ENCODE measurements at regions not wholly inside any gene's neighbourhood (a gene's known extent, or its start where the extent isn't known, plus 50 kb on each side); places are given as distances from the start of the nearest gene placed in this dataset.
"Not testable (repeated sequence)": the region's sequence is repeated elsewhere in the genome, so short reads cannot be mapped to it uniquely, and the experiment has no call there.

GRCh38 chr14:106327234-106327633 lies 800.9 kb downstream of the TMEM121 start:
- in situ Hi-C loops (cut with HindIII; ENCODE audit: low sequenced_read_pairs): no loop called here
- DNase-seq (ENCODE audit: low spot score): no peak

GRCh38 chr14:106327702-106328353 lies 801.4 kb downstream of the TMEM121 start:
- DNase-seq (ENCODE audit: low spot score); in situ Hi-C loops (cut with HindIII; ENCODE audit: low sequenced_read_pairs): not testable (repeated sequence)

- in situ Hi-C loops (cut with HindIII; ENCODE audit: low sequenced_read_pairs); DNase-seq (ENCODE audit: low spot score): not testable (repeated sequence)
Observed at GRCh38 chr14:106329243-106329642, 802.9 kb downstream of the TMEM121 start.

GRCh38 chr14:106329987-106330774 lies 803.8 kb downstream of the TMEM121 start:
- in situ Hi-C loops (cut with HindIII; ENCODE audit: low sequenced_read_pairs): not testable (repeated sequence)

GRCh38 chr14:106334428-106335109 lies 808.2 kb downstream of the TMEM121 start:
- in situ Hi-C loops (cut with HindIII; ENCODE audit: low sequenced_read_pairs): not testable (repeated sequence)

More at GRCh38 chr14:106329987-106330774, 803.8 kb downstream of the TMEM121 start:
- not testable (repeated sequence) for DNase-seq (ENCODE audit: low spot score)

GRCh38 chr14:106335110-106335429 lies 808.7 kb downstream of the TMEM121 start:
- in situ Hi-C loops (cut with HindIII; ENCODE audit: low sequenced_read_pairs); DNase-seq (ENCODE audit: low spot score): not testable (repeated sequence)

More at GRCh38 chr14:106334428-106335109, 808.2 kb downstream of the TMEM121 start:
- not testable (repeated sequence) for DNase-seq (ENCODE audit: low spot score)

GRCh38 chr14:106338775-106339174 lies 812.4 kb downstream of the TMEM121 start:
- DNase-seq (ENCODE audit: low spot score); in situ Hi-C loops (cut with HindIII; ENCODE audit: low sequenced_read_pairs): not testable (repeated sequence)

- in situ Hi-C loops (cut with HindIII; ENCODE audit: low sequenced_read_pairs); DNase-seq (ENCODE audit: low spot score): not testable (repeated sequence)
Observed at GRCh38 chr14:106340658-106341057, 814.3 kb downstream of the TMEM121 start.

- DNase-seq (ENCODE audit: low spot score); in situ Hi-C loops (cut with HindIII; ENCODE audit: low sequenced_read_pairs): not testable (repeated sequence)
Observed at GRCh38 chr14:106341161-106341560, 814.8 kb downstream of the TMEM121 start.

GRCh38 chr14:106343626-106344025 lies 817.2 kb downstream of the TMEM121 start:
- DNase-seq (ENCODE audit: low spot score): no peak
- in situ Hi-C loops (cut with HindIII; ENCODE audit: low sequenced_read_pairs): no loop called here

GRCh38 chr14:106344065-106344614 lies 817.8 kb downstream of the TMEM121 start:
- DNase-seq (ENCODE audit: low spot score); in situ Hi-C loops (cut with HindIII; ENCODE audit: low sequenced_read_pairs): not testable (repeated sequence)

GRCh38 chr14:106344791-106345479 lies 818.6 kb downstream of the TMEM121 start:
- in situ Hi-C loops (cut with HindIII; ENCODE audit: low sequenced_read_pairs); DNase-seq (ENCODE audit: low spot score): not testable (repeated sequence)

GRCh38 chr14:106346084-106346483 lies 819.7 kb downstream of the TMEM121 start:
- DNase-seq (ENCODE audit: low spot score): no peak
- in situ Hi-C loops (cut with HindIII; ENCODE audit: low sequenced_read_pairs): no loop called here

GRCh38 chr14:106346534-106347290 lies 820.3 kb downstream of the TMEM121 start:
- no peak for DNase-seq (ENCODE audit: low spot score)
- in situ Hi-C loops (cut with HindIII; ENCODE audit: low sequenced_read_pairs): no loop called here

- no peak for DNase-seq (ENCODE audit: low spot score)
- in situ Hi-C loops (cut with HindIII; ENCODE audit: low sequenced_read_pairs): no loop called here
Observed at GRCh38 chr14:106347291-106347778, 821.0 kb downstream of the TMEM121 start.

- in situ Hi-C loops (cut with HindIII; ENCODE audit: low sequenced_read_pairs): no loop called here
Observed at GRCh38 chr14:106347890-106348755, 821.7 kb downstream of the TMEM121 start.

GRCh38 chr14:106348873-106349540 lies 822.6 kb downstream of the TMEM121 start:
- not testable (repeated sequence) for DNase-seq (ENCODE audit: low spot score)

More at GRCh38 chr14:106347890-106348755, 821.7 kb downstream of the TMEM121 start:
- no peak for DNase-seq (ENCODE audit: low spot score)

More at GRCh38 chr14:106348873-106349540, 822.6 kb downstream of the TMEM121 start:
- in situ Hi-C loops (cut with HindIII; ENCODE audit: low sequenced_read_pairs): not testable (repeated sequence)
